Cerebellar cortex (tissue), 1 donor: ENCODE measurements at regions not wholly inside any gene's neighbourhood (a gene's known extent, or its start where the extent isn't known, plus 50 kb on each side); places are given as distances from the start of the nearest gene placed in this dataset.
A peak's percentile ranks its signal among the peaks of the same experiment; 100 is the strongest.
"Not testable (repeated sequence)": the region's sequence is repeated elsewhere in the genome, so short reads cannot be mapped to it uniquely, and the experiment has no call there.

ENCODE experiments used
- DNase-seq: peaks from one replicate; pipeline ENCODE4 v3.0.0-alpha.2; 2015; ENCODE audit warnings: low spot score

- peak; percentile 59 for DNase-seq
Observed at GRCh38 chr3:40753291-40753770, 228.6 kb downstream of the ZNF621 start.

- peak; percentile 98 for DNase-seq
Observed at GRCh38 chr3:40753951-40754350, 229.2 kb downstream of the ZNF621 start.

- peak; percentile 40 for DNase-seq
Observed at GRCh38 chr3:40754994-40755393, 230.2 kb downstream of the ZNF621 start.

- no peak for DNase-seq
Observed at GRCh38 chr3:40756500-40756899, 231.7 kb downstream of the ZNF621 start.

- DNase-seq: not testable (repeated sequence)
Observed at GRCh38 chr3:40762771-40763170, 238.0 kb downstream of the ZNF621 start.

GRCh38 chr3:40763807-40764206 is 239.0 kb downstream of the ZNF621 start:
- no peak for DNase-seq

- DNase-seq: no peak
Observed at GRCh38 chr3:40764747-40765146, 240.0 kb downstream of the ZNF621 start.

- DNase-seq: no peak
Observed at GRCh38 chr3:40765884-40766283, 241.1 kb downstream of the ZNF621 start.

- no peak for DNase-seq
Observed at GRCh38 chr3:40766396-40766795, 241.6 kb downstream of the ZNF621 start.

- no peak for DNase-seq
Observed at GRCh38 chr3:40768046-40768445, 243.3 kb downstream of the ZNF621 start.

- no peak for DNase-seq
Observed at GRCh38 chr3:40768536-40768935, 243.8 kb downstream of the ZNF621 start.

- no peak for DNase-seq
Observed at GRCh38 chr3:40770061-40770460, 245.3 kb downstream of the ZNF621 start.

GRCh38 chr3:40771112-40771511 is 246.4 kb downstream of the ZNF621 start:
- DNase-seq: no peak

- DNase-seq: no peak
Observed at GRCh38 chr3:40779039-40779438, 254.3 kb downstream of the ZNF621 start.

- DNase-seq: peak; percentile 84
Observed at GRCh38 chr3:40780291-40780924, 255.6 kb downstream of the ZNF621 start.

- DNase-seq: peak; percentile 62
Observed at GRCh38 chr3:40780925-40781406, 256.2 kb downstream of the ZNF621 start.

- no peak for DNase-seq
Observed at GRCh38 chr3:40782111-40782721, 257.5 kb downstream of the ZNF621 start.

- no peak for DNase-seq
Observed at GRCh38 chr3:40790746-40791145, 266.0 kb downstream of the ZNF621 start.

- DNase-seq: no peak
Observed at GRCh38 chr3:40793730-40794129, 269.0 kb downstream of the ZNF621 start.

- no peak for DNase-seq
Observed at GRCh38 chr3:40800343-40800742, 275.6 kb downstream of the ZNF621 start.

GRCh38 chr3:40801284-40801741 is 276.6 kb downstream of the ZNF621 start:
- DNase-seq: no peak

GRCh38 chr3:40803311-40803710 is 278.6 kb downstream of the ZNF621 start:
- no peak for DNase-seq

GRCh38 chr3:40805456-40805855 is 280.7 kb downstream of the ZNF621 start:
- no peak for DNase-seq

GRCh38 chr3:40810813-40811212 is 286.1 kb downstream of the ZNF621 start:
- no peak for DNase-seq
